Esophagus squamous epithelium (tissue), 4 donors: ENCODE measurements at regions not wholly inside any gene's neighbourhood (a gene's known extent, or its start where the extent isn't known, plus 50 kb on each side); places are given as distances from the start of the nearest gene placed in this dataset.

Source experiments
- POLR2A ChIP-seq, 4 donors: fragments of 450-650 bp; IDR thresholded peaks; one replicate each; pipeline ENCODE4 v1.6.1; 2017; ENCODE audit warnings: antibody characterized with exemption in 4 of 4, mild to moderate bottlenecking in 4 of 4, moderate library complexity in 3 of 4
- TF ChIP-seq, protein P1 (sequence below), 6 experiments: fragments of 450-650 bp in 4 of 6; fragments of 200-600 bp in 2 of 6; sonication (generic) in 2 of 6; IDR thresholded peaks; one replicate each; pipeline ENCODE4 v1.5.1; 2016 to 2019; ENCODE audit warnings: antibody characterized with exemption in 6 of 6, mild to moderate bottlenecking in 4 of 6, moderate library complexity in 4 of 6

DNA sequence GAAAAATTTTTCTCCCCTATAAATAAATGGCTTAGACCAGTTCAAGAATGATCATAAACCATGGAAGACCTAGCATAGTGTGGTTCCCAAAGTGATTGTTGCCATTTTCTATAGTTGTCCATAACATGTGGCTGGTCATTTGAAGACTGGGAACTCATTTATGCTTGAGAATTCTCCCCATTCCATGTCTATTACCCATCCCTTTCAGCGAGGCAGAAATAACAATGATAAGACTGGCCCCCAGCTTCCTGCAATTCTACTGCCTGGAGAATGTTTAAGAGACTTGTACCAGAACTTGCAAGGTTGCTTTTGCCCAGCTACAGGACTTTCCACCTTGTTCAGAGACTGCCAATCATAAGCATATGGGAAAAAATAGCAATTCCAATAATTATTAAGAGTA is 146.5 kb upstream of the CDH11 start:
- TF ChIP-seq POLR2A (IDR thresholded peaks at IDR 0.05) = no peak
- TF ChIP-seq, protein P1, sequence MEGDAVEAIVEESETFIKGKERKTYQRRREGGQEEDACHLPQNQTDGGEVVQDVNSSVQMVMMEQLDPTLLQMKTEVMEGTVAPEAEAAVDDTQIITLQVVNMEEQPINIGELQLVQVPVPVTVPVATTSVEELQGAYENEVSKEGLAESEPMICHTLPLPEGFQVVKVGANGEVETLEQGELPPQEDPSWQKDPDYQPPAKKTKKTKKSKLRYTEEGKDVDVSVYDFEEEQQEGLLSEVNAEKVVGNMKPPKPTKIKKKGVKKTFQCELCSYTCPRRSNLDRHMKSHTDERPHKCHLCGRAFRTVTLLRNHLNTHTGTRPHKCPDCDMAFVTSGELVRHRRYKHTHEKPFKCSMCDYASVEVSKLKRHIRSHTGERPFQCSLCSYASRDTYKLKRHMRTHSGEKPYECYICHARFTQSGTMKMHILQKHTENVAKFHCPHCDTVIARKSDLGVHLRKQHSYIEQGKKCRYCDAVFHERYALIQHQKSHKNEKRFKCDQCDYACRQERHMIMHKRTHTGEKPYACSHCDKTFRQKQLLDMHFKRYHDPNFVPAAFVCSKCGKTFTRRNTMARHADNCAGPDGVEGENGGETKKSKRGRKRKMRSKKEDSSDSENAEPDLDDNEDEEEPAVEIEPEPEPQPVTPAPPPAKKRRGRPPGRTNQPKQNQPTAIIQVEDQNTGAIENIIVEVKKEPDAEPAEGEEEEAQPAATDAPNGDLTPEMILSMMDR (IDR thresholded peaks at IDR 0.05) = no peak
